GM13977 (cell line): ENCODE measurements at regions not wholly inside any gene's neighbourhood (a gene's known extent, or its start where the extent isn't known, plus 50 kb on each side); places are given as distances from the start of the nearest gene placed in this dataset.

ENCODE experiments used
- DNase-seq: peaks from one replicate; pipeline ENCODE4 v3.0.0; 2012; ENCODE audit warnings: low spot score
- in situ Hi-C: fragments of 300-500 bp; cut with MboI; formaldehyde crosslinking; loops from one replicate; pipeline ENCODE4 v1.12.0; 2022; ENCODE audit warnings: low sequenced_read_pairs, low pct_unique_long_range_greater_than_20kb, mixed read lengths, inconsistent platforms; ENCODE audit not compliant: unreplicated experiment
- TF ChIP-seq, protein P1 (sequence below): IDR thresholded peaks from 2 replicates; pipeline ENCODE4 v1.5.1; 2012; ENCODE audit warnings: mild to moderate bottlenecking, control low read depth; ENCODE audit not compliant: insufficient read depth; ENCODE audit errors: extremely low read depth, missing control alignments

DNA sequence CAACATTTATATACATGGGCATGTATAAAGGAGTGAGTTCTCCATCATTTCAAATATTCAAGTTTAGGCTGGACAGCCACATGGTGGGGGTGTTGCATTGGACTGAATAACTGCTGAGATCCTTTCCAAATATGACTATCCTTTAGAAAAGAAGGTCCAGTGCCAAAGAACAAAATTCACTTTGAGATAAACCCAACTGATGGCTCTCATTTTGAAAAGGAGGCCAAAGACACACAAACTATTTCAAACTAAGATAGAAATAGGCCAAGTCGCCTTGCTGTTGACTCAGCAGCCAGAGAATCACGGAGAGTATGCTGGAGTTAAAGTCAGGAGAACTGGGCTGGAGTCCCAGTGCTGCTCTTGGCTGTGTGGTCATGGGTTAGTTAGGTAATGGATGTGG lies 204.5 kb upstream of the LRATD1 start:
- in situ Hi-C loops: no loop called here
- TF ChIP-seq, protein P1, sequence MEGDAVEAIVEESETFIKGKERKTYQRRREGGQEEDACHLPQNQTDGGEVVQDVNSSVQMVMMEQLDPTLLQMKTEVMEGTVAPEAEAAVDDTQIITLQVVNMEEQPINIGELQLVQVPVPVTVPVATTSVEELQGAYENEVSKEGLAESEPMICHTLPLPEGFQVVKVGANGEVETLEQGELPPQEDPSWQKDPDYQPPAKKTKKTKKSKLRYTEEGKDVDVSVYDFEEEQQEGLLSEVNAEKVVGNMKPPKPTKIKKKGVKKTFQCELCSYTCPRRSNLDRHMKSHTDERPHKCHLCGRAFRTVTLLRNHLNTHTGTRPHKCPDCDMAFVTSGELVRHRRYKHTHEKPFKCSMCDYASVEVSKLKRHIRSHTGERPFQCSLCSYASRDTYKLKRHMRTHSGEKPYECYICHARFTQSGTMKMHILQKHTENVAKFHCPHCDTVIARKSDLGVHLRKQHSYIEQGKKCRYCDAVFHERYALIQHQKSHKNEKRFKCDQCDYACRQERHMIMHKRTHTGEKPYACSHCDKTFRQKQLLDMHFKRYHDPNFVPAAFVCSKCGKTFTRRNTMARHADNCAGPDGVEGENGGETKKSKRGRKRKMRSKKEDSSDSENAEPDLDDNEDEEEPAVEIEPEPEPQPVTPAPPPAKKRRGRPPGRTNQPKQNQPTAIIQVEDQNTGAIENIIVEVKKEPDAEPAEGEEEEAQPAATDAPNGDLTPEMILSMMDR: peak; percentile 33
- DNase-seq: no peak

DNA sequence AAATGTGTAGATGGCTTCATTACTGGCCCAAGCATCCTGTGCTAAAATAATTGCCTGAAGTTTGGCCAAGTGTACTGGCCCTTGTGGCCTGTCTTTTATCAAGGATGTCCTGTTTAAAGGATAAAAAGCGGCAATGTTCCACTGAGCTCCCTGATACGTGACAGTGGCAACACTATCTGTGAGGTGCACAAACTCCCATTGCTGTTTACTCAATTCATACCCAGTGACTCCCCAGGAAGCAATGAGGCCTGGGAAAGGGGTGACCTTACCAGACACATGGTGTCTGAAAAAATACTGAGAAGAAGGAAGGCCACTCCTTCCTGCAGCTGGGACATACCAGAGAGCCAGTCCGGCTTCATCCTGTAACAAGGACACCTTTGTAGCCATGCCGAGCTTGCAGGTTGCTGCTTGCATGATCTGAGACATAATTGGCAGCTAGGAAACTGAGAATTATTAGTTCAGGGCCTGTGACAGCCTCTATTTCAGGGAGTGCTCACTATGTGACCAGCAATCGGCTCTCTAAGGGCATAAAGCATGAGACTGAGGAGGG lies 198.5 kb upstream of the LRATD1 start:
- TF ChIP-seq, protein P1: no peak
- no peak for DNase-seq
- in situ Hi-C loops: no loop called here

DNA sequence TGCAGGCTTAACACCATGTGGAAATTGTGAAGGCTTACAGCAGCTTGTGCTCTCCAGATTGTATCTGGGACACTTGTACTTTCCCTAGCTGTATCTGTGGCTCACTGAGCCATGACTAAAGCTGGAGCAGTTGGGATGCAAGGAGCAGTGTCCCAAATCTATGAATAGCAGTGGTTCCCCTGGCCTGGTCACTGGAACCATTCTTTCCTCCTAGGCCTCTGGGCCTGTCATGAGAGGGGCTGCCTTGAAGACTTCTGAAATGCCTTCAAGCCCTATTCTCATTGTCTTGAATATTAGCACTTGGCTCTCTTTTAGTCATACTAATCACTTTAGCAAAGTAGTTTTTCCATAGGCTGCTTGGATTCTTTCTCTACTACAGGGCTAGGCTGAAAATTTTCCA lies 186.8 kb upstream of the LRATD1 start:
- DNase-seq: no peak
- TF ChIP-seq, protein P1: no peak
- in situ Hi-C loops: no loop called here

DNA sequence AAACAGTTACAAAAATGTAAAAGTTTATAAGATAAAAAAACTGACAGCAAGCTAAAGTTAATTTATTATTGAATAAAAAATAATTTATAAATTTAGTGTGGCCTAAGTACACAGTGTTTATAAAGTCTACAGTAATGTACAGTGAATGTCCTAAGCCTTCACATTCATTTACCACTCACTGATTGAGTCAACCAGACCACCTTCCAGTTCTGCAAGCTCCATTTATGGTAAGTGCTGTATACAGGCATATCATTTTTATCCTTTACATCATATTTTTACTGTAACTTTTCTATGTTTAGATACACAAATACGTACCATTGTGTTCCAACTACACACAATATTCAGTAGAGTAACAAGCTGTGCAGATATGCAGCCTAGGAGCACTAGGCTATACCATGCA lies 184.2 kb upstream of the LRATD1 start:
- DNase-seq: no peak
- in situ Hi-C loops: no loop called here
- TF ChIP-seq, protein P1: no peak

DNA sequence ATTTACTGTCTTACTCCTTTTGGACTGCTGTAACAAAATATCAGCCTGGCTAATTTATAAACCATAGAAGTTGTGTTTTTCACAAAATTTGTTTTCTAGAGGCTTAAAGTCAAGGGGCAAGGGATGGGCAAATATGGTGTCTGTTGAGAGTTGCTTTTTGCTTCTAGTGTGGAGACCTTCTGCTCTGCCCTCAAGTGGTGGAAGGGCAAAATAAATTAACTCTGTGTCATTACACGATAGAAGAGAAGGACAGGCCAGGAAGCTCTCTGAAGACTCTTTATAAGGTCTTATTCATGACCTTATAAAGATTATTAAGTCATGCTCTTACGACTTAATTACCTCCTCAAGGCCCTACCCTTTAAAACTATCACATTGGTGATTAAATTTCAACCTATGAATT lies 181.2 kb upstream of the LRATD1 start:
- TF ChIP-seq, protein P1: peak; percentile 43
- in situ Hi-C loops: no loop called here
- DNase-seq: no peak

DNA sequence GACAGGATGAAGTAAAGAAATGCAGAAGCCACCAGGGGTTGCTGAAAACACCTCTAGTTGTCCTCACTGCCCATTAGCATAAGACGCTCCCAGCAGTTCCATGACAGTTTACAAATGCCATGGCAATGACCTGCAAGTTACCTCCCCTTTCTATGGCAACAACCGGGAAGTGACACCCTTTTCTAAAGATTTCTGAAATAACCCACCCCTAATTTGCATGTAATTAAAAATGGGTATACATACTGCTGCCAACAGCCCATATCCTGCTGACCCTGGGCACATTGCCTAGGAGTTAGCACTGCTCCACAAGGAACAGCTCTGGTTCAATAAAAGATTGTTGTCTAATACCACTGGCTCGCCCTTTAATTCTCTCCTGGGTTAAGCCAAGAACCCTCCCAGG lies 178.3 kb upstream of the LRATD1 start:
- in situ Hi-C loops: no loop called here
- no peak for DNase-seq

More for the DNA sequence above, 178.3 kb upstream of the LRATD1 start:
- TF ChIP-seq, protein P1: no peak
